ENCODE measurements at regions not wholly inside any gene's neighbourhood (a gene's known extent, or its start where the extent isn't known, plus 50 kb on each side); places are given as distances from the start of the nearest gene placed in this dataset.
"Not testable (repeated sequence)": the region's sequence is repeated elsewhere in the genome, so short reads cannot be mapped to it uniquely, and the experiment has no call there.

DNA sequence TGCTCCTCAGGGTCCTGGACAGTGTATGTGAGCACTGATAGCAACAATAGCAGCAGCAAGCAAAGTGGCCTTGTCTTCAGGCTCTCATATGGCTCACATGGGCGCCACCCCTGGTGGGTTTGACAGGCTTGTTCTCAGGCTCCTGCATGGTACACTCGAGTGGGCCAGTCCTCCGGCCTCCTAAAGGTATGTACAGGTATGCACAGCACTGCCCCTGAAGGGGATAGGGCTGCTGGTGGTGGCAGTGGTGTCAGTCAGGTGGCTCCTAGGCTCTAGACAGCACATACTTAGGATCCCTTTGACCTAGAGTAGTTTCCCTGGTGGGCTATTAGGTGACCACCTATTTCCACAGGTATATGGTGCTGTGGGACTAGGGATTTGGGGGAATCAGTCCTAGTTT lies 79.8 kb downstream of the LGALS9B start:
- not testable (repeated sequence) for DNase-seq (ENCODE audit: low read depth)

DNA sequence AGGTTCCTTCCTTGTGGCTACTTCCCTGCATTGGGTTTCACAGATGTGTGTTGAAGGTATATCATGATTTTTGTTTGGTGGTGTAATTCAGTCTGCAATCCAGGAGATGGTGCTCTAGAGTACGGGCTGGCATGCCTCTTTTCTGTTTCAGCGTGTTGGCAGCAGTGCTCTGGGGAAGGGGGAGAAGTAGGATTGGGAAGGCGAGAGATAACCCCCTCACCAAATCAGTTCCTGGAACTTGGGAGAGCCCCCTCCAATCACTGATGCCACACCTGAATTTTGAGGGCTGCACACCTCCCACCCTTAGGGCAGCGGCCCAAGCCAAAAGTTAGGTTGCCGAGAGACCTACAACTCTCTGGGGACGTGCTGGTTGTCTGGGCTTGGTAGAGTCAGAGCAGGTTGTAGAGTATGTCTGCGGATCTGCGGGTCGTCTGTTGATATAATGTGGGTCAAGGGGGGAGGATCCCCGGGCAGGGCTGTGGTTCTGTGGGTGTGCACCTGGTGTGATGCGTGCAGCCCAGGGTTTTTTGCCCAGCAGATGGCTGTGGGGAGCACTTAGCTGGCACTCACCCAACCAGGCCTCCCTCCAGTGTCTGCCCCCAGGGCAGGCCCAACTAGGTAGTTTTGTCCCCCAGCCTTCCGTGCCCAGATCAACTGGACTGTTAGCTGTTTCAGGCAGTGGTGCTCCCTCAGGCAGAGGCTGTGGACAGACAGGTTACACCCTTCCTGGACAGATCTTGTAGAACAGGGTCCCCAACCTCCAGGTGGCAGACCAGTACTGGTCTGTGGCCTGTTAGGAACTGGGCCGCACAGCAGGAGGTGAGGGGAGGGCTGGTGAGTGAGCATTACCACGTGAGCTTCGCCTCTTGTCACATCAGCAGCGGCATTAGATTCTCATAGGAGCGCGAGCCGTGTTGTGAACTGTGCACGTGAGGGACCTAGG lies 85.7 kb downstream of the LGALS9B start:
- peak; percentile 41 for DNase-seq (ENCODE audit: low read depth)

DNA sequence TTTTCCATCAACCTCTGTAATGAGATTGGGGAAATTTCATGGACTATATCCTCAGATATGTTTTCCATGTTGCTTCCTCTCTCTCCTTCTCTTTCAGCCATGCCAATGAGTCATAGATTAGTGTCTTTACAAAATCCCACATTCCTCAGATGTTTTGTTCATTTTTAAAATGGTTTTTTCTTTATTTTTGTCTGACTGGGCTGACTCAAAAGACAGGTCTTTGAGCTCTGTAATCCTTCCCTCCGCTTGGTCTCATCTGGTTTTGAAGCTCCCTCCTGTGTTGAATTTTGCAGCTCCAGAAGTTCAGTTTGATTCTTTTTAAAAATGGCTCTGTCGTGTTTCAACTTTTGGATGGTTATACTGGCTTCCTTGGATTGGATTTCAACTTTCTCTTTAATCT lies 86.7 kb downstream of the LGALS9B start:
- not testable (repeated sequence) for DNase-seq (ENCODE audit: low read depth)

DNA sequence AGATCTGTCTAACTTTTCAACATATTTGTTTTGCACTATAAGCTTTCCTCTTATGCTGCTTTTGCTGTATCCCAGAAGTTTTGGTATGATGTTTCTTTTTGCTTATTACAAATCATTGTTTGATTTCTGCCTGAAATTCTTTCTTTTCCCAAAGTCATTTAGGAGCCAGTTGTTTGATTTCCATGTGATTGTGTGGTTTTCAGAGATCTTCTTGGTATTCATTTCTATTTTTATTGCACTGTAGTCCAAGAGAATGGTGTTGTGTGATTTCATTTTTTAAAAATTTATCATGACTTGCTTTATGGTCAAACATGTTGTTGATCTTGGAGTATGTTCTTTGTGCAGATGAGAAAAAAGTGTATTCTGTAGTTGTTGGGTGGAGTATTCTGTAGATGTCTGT lies 88.1 kb downstream of the LGALS9B start:
- not testable (repeated sequence) for DNase-seq (ENCODE audit: low read depth)

DNA sequence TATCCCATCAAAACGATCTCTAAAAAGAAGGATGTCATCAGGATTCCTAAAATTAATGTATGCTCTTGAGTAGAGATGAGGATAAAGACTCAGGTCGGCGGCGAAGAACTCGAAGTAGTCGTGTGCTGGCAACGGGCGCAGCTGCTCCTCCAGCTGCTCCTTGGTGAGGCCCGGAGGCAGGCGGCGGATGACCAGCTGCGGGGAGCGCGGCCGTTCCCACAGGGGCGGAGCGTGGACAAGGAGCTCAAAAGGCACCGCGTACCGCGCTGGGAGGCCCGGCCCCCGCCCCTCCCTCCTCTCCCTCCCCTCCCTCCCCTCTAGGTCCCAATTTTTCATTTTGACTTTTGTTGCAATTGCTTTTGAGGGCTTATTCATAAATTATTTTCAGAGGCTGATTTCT lies 90.7 kb downstream of the LGALS9B start:
- not testable (repeated sequence) for DNase-seq (ENCODE audit: low read depth)

DNA sequence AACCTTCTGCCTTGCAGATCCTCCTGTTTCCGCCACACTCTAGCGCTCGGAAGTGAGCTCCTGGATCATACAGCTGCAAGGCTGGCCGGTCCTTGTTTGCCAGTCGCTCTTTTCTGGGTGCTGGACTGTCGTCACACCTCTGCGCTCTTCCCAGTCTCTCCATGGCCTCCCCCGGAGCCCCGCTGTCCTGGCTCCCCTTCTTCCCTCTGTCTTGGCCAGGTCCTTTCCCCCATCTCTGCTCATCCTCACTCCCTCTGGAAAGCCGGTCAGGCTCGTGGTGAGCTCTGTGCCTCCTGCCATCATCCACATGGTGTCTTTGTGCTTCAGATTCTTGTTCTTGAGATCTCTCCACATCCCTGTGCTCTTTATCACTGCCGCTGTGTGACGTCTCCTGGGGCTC lies 91.6 kb downstream of the LGALS9B start:
- not testable (repeated sequence) for DNase-seq (ENCODE audit: low read depth)

Measured in Daoy (cell line).